NT2/D1 (cell line): ENCODE measurements at regions not wholly inside any gene's neighbourhood (a gene's known extent, or its start where the extent isn't known, plus 50 kb on each side); places are given as distances from the start of the nearest gene placed in this dataset.

Source experiments
- DNase-seq: peaks from one replicate; pipeline ENCODE4 v3.0.0-alpha.2; 2011; ENCODE audit warnings: low read depth, low spot score
- H3K27me3 ChIP-seq: 2 replicates; pipeline ENCODE4 v1.6.0; 2011; ENCODE audit warnings: mild to moderate bottlenecking; ENCODE audit not compliant: insufficient read length, insufficient read depth
- H3K36me3 ChIP-seq: 2 replicates; pipeline ENCODE4 v1.6.1; 2011; ENCODE audit warnings: mild to moderate bottlenecking, low read length, mixed read lengths; ENCODE audit not compliant: insufficient read depth, insufficient read length
- H3K4me1 ChIP-seq: 2 replicates; pipeline ENCODE4 v1.5.1; 2011; ENCODE audit not compliant: insufficient read depth, insufficient read length
- H3K4me3 ChIP-seq: 2 replicates; pipeline ENCODE4 v1.5.1; 2011; ENCODE audit warnings: low read depth; ENCODE audit not compliant: insufficient read length
- H3K9ac ChIP-seq: 2 replicates; pipeline ENCODE4 v1.6.0; 2011; ENCODE audit warnings: low read depth; ENCODE audit not compliant: insufficient read length
- H3K9me3 ChIP-seq: 2 replicates; pipeline ENCODE4 v1.5.1; 2011; ENCODE audit warnings: mild to moderate bottlenecking, low read length; ENCODE audit not compliant: insufficient read depth
- SUZ12 ChIP-seq: IDR thresholded peaks from 2 replicates; pipeline ENCODE4 v1.6.1; 2011; ENCODE audit not compliant: insufficient read length, insufficient read depth; ENCODE audit errors: extremely low read depth
- YY1 ChIP-seq: IDR thresholded peaks from 2 replicates; pipeline ENCODE4 v1.6.1; 2011; ENCODE audit not compliant: insufficient read length, insufficient read depth
- ZNF274 ChIP-seq: IDR thresholded peaks from 2 replicates; pipeline ENCODE4 v1.6.1; 2011; ENCODE audit warnings: mild to moderate bottlenecking, low read depth, low read length

DNA sequence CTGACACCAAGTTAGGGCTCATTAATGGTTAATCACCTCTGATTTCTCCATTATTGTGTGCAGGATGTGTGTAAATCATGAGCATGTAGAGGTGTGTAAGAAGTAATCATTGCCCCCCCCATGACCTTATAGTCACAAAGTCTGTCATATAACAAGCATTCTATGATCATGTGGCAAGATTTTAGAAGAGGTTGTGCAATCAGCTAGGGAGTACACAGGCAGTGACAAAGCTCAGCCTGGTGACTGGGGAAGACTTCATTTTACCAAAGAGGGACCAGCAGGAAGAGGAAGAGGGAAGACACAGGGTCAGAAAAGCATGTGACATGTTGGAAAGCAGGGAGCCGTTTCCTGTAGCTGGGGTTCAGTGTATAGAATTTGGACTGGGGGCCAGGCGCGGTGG, 176.5 kb upstream of the LARGE1 start:
- Histone ChIP-seq H3K4me1 (no peaks in the 10 kb centered on the region), H3K9ac (no peak overlapping the region), H3K9me3 (no peaks in the 10 kb centered on the region), H3K36me3 (no peaks in the 10 kb centered on the region), H3K4me3 (no peak overlapping the region), H3K27me3 (no peaks in the 10 kb centered on the region)
- DNase-seq, result no peak
- TF ChIP-seq YY1, result no peak
- no peak for TF ChIP-seq SUZ12
- no peak for TF ChIP-seq ZNF274

- no peaks in the 10 kb centered on the region for H3K9me3 ChIP-seq
- DNase-seq, result no peak
- TF ChIP-seq YY1 (no peak), ZNF274 (no peak)
- no peaks in the 10 kb centered on the region for H3K36me3 ChIP-seq
- H3K4me3 ChIP-seq, result no peak overlapping the region
- H3K27me3 ChIP-seq, result no peaks in the 10 kb centered on the region
- H3K9ac ChIP-seq, result no peak overlapping the region
- H3K4me1 ChIP-seq, result no peaks in the 10 kb centered on the region
Observed at GRCh38 chr22:34099278-34099677, 179.0 kb upstream of the LARGE1 start.

DNA sequence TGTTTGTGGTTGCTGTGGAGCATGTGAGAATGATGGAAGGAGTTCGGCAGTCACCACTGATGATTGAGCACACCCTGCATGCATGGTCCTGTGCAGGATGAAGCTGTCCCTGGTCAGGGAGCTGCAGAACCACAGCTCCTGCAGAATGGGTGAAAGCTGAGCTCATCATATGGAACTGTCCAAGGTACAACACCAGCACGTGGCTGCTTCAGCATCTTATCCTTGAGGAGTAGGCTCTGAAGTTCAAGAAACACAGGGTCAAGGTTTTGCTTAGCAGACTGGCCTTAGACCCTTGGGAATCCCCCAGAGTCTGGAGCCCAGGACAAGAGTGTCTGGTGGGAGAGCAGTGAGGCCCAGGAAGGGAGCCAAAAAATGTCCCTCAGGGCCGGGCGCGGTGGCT, 182.4 kb upstream of the LARGE1 start:
- TF ChIP-seq ZNF274, result no peak
- no peak for TF ChIP-seq YY1
- TF ChIP-seq SUZ12, result no peak
- H3K9ac ChIP-seq, result no peak overlapping the region
- no peak overlapping the region for H3K4me3 ChIP-seq
- no peaks in the 10 kb centered on the region for H3K27me3 ChIP-seq
- DNase-seq, result no peak
- H3K36me3 ChIP-seq, result no peaks in the 10 kb centered on the region
- no peaks in the 10 kb centered on the region for H3K4me1 ChIP-seq
- no peaks in the 10 kb centered on the region for H3K9me3 ChIP-seq

GRCh38 chr22:34105461-34106062, 185.3 kb upstream of the LARGE1 start:
- Histone ChIP-seq H3K9ac (no peak overlapping the region), H3K9me3 (no peaks in the 10 kb centered on the region), H3K36me3 (no peaks in the 10 kb centered on the region), H3K4me1 (no peaks in the 10 kb centered on the region), H3K4me3 (no peak overlapping the region), H3K27me3 (no peaks in the 10 kb centered on the region)
- no peak for TF ChIP-seq ZNF274
- TF ChIP-seq SUZ12, result no peak
- no peak for TF ChIP-seq YY1
- peak; percentile 58 for DNase-seq

DNA sequence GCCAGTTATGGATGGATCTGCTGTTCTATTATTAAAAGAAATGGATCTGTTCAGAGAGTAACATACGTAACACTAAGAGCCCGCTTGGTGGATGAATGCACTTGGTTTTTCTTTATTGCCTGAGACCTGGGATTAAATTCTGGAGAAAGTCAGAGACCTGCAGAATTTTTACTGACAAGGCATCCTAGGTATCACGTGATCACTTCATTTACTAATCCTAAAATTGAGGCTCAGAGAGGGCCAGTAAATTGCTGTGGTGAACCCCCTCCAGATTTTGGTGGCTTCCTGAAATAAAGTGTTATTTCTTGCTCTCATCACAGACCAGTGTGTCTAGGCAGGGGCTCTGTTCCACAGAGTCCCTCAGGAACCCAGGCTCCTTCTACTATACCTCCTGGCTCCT, 187.9 kb upstream of the LARGE1 start:
- Histone ChIP-seq H3K9ac (no peak overlapping the region), H3K27me3 (no peaks in the 10 kb centered on the region), H3K4me3 (no peak overlapping the region), H3K36me3 (no peaks in the 10 kb centered on the region), H3K9me3 (no peaks in the 10 kb centered on the region), H3K4me1 (no peaks in the 10 kb centered on the region)
- TF ChIP-seq ZNF274, result no peak
- TF ChIP-seq YY1, result no peak
- no peak for TF ChIP-seq SUZ12
- DNase-seq, result no peak

DNA sequence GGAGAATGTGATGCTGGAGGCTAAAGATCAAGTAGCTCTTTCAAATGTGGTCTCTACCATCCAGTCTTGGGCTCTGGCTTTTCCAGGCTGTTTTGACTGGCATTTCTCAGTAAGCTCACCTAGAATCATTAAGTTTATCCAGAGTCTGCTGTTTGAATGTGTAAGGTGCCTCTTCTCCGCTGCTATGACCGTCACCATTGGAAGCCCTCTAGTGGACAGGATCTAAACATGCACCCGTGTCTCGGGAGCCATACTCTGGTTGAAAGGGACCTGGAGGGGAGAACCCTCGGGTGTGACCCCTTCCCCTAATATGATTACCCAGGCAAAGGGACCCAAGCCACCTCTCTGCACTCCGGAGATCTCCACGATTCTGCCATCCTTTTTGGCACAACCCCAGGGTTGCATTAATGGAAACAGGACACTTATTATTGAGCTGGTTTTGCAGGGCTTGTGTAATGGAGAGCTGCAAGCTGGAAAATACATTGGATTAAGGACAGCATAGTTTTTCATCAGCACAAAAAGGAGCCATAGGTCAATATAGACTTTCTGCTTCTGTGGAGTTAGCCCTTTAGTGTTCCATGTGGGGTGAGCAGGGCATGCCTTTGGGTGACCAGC, 191.0 kb upstream of the LARGE1 start:
- no peaks in the 10 kb centered on the region for H3K4me1 ChIP-seq
- TF ChIP-seq SUZ12, result no peak
- no peak for TF ChIP-seq ZNF274
- TF ChIP-seq YY1, result no peak
- H3K4me3 ChIP-seq, result no peak overlapping the region
- H3K36me3 ChIP-seq, result no peaks in the 10 kb centered on the region
- no peaks in the 10 kb centered on the region for H3K9me3 ChIP-seq
- peak; percentile 13 for DNase-seq
- H3K9ac ChIP-seq, result no peak overlapping the region
- H3K27me3 ChIP-seq, result no peaks in the 10 kb centered on the region

GRCh38 chr22:34113381-34113780, 193.1 kb upstream of the LARGE1 start:
- TF ChIP-seq ZNF274 (no peak), YY1 (no peak), SUZ12 (no peak)
- Histone ChIP-seq H3K36me3 (no peaks in the 10 kb centered on the region), H3K9ac (no peak overlapping the region), H3K9me3 (no peaks in the 10 kb centered on the region), H3K4me3 (no peak overlapping the region), H3K4me1 (no peaks in the 10 kb centered on the region), H3K27me3 (no peaks in the 10 kb centered on the region)
- no peak for DNase-seq
